ENCODE measurements at regions not wholly inside any gene's neighbourhood (a gene's known extent, or its start where the extent isn't known, plus 50 kb on each side); places are given as distances from the start of the nearest gene placed in this dataset.

DNA sequence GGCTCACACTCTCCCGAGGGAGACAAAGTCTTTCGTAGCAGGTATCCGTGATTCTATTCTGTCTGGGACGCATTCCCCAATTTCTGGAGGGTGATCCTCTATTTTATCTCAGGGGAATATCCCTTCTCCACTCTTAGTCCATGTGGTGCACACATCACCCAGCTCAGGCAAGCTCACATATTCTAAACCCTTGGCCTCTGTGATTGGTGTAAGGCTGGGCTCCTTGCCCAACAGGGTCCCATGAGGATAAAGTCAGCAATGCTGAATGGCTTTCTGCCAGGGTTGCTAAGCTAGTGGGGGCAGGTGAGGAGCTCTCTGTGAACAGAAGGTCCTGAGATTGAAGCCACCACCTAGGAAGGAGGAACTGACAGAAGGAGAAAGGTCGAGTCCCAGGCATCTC is 137.2 kb downstream of the CDH26 start:
- Histone ChIP-seq H3K14ac (ENCODE audit: low read length) (no peak overlapping the region), H2BK12ac (ENCODE audit: low read length) (no peak overlapping the region), H3K79me1 (ENCODE audit: low read depth, low read length) (no peaks in the 10 kb centered on the region), H3K4ac (ENCODE audit: low read length) (no peak overlapping the region), H2AK5ac (ENCODE audit: low read depth, low read length) (no peak overlapping the region), H3K4me1 (ENCODE audit: control insufficient read depth in 2 of 2, insufficient read depth in 1 of 2, low read depth in 1 of 2, low read length in 2 of 2) (no peaks in the 10 kb centered on the region), H3K36me3 (replicated peaks in 1 of 2; ENCODE audit: control insufficient read depth in 2 of 2, insufficient read depth in 2 of 2, low read length in 2 of 2) (no peaks in the 10 kb centered on the region), H4K91ac (ENCODE audit: low read depth, low read length, poor library complexity) (no peak overlapping the region), H3K27ac (replicated peaks; ENCODE audit: low read length) (no peak overlapping the region), H3K4me3 (ENCODE audit: low read length in 2 of 2) (no peak overlapping the region), H3K9me3 (replicated peaks in 1 of 2; ENCODE audit: control insufficient read depth in 2 of 2, insufficient read depth in 1 of 2, low read depth in 1 of 2, low read length in 2 of 2) (peaks cover 0 to 9% of the 10 kb centered on the region in 2 donors), H3K23ac (ENCODE audit: low read depth, low read length, poor library complexity) (no peak overlapping the region), H2BK120ac (ENCODE audit: low read depth, low read length) (no peak overlapping the region), H3K4me2 (ENCODE audit: insufficient read depth, low read length, poor library complexity, severe bottlenecking) (no peak overlapping the region), H3K9ac (ENCODE audit: low read depth, low read length, poor library complexity) (no peak overlapping the region), H4K8ac (ENCODE audit: low read depth, low read length) (no peak overlapping the region), H2BK5ac (ENCODE audit: low read length) (no peak overlapping the region), H2BK15ac (ENCODE audit: low read length) (no peak overlapping the region), H2AFZ (ENCODE audit: low read length) (no peak overlapping the region), H3K18ac (ENCODE audit: low read length) (no peak overlapping the region), H3K27me3 (ENCODE audit: control insufficient read depth in 3 of 3, insufficient read depth in 3 of 3, low read depth in 1 of 3, low read length in 3 of 3) (no peaks in the 10 kb centered on the region)
- no CpG with 5 or more reads among the region's 5 CpGs for WGBS, 2 donors (ENCODE audit: extremely low coverage in 2 of 2, insufficient read length in 2 of 2, insufficient replicate concordance in 1 of 2)
- no peak for DNase-seq (ENCODE audit: low spot score)

DNA sequence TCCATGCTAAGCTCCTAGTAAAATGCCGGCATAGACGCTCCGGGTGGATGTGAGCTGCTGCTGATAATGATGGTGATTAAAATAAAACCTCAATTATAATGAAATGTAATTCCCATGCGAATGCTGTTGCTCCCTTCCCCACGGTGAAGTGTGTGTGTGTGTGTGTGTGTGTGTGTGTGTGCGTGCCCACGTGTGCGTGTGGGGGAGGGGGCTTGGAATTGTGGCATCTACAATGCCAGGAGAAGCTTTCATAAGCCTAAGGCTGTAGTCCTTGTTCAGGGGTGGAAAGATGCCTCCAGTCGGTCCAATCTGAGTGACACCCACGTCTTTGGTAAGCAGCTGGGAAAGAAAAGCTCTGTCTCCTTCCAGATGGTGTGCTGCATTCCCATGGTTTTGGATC is 137.9 kb downstream of the CDH26 start:
- peaks cover 0 to 2% of the 10 kb centered on the region in 2 donors for H3K4me1 ChIP-seq (ENCODE audit: control insufficient read depth in 2 of 2, insufficient read depth in 1 of 2, low read depth in 1 of 2, low read length in 2 of 2)
- no peak overlapping the region for H2BK5ac ChIP-seq (ENCODE audit: low read length)
- H3K23ac ChIP-seq (ENCODE audit: low read depth, low read length, poor library complexity) = no peak overlapping the region
- H3K4me3 ChIP-seq (ENCODE audit: low read length in 2 of 2) = no peak overlapping the region
- H3K9me3 ChIP-seq (replicated peaks in 1 of 2; ENCODE audit: control insufficient read depth in 2 of 2, insufficient read depth in 1 of 2, low read depth in 1 of 2, low read length in 2 of 2) = peaks cover 0 to 9% of the 10 kb centered on the region in 2 donors
- H2AK5ac ChIP-seq (ENCODE audit: low read depth, low read length) = no peak overlapping the region
- no peak overlapping the region for H2BK12ac ChIP-seq (ENCODE audit: low read length)
- no peak overlapping the region for H2BK120ac ChIP-seq (ENCODE audit: low read depth, low read length)
- H3K4me2 ChIP-seq (ENCODE audit: insufficient read depth, low read length, poor library complexity, severe bottlenecking) = no peak overlapping the region
- H3K18ac ChIP-seq (ENCODE audit: low read length) = no peak overlapping the region
- H3K4ac ChIP-seq (ENCODE audit: low read length) = no peak overlapping the region
- no peak overlapping the region for H4K91ac ChIP-seq (ENCODE audit: low read depth, low read length, poor library complexity)
- DNase-seq (ENCODE audit: low spot score) = no peak
- H3K36me3 ChIP-seq (replicated peaks in 1 of 2; ENCODE audit: control insufficient read depth in 2 of 2, insufficient read depth in 2 of 2, low read length in 2 of 2) = no peaks in the 10 kb centered on the region
- no peak overlapping the region for H4K8ac ChIP-seq (ENCODE audit: low read depth, low read length)
- H3K27ac ChIP-seq (replicated peaks; ENCODE audit: low read length) = no peak overlapping the region
- H3K9ac ChIP-seq (ENCODE audit: low read depth, low read length, poor library complexity) = no peak overlapping the region
- H3K27me3 ChIP-seq (ENCODE audit: control insufficient read depth in 3 of 3, insufficient read depth in 3 of 3, low read depth in 1 of 3, low read length in 3 of 3) = no peaks in the 10 kb centered on the region
- no peaks in the 10 kb centered on the region for H3K79me1 ChIP-seq (ENCODE audit: low read depth, low read length)
- H2BK15ac ChIP-seq (ENCODE audit: low read length) = no peak overlapping the region
- no CpG with 5 or more reads among the region's 10 CpGs for WGBS, 2 donors (ENCODE audit: extremely low coverage in 2 of 2, insufficient read length in 2 of 2, insufficient replicate concordance in 1 of 2)
- H2AFZ ChIP-seq (ENCODE audit: low read length) = no peak overlapping the region
- H3K14ac ChIP-seq (ENCODE audit: low read length) = no peak overlapping the region

DNA sequence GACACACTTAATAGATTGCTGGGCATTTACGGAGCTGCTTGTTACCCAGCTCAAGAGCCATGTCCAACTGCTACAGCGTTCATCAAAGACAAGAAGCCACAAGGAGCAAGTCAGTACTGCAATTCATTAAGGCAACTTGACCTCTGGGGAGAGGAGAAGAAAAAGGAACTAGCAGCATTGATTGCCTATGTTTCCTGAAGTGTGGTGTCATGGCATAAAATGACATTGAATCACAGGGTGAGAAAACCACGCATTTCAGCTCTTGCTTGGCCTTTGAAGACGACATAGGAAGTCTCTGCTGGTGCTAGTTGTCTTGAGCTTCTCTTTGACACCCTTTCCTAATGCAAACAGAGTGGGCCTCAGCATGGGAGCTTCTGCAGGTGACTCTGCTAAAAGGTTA is 139.1 kb downstream of the CDH26 start:
- H4K8ac ChIP-seq (ENCODE audit: low read depth, low read length) = no peak overlapping the region
- H4K91ac ChIP-seq (ENCODE audit: low read depth, low read length, poor library complexity) = no peak overlapping the region
- H3K36me3 ChIP-seq (replicated peaks in 1 of 2; ENCODE audit: control insufficient read depth in 2 of 2, insufficient read depth in 2 of 2, low read length in 2 of 2) = no peaks in the 10 kb centered on the region
- no peaks in the 10 kb centered on the region for H3K79me1 ChIP-seq (ENCODE audit: low read depth, low read length)
- H3K14ac ChIP-seq (ENCODE audit: low read length) = no peak overlapping the region
- H2AK5ac ChIP-seq (ENCODE audit: low read depth, low read length) = no peak overlapping the region
- no peak overlapping the region for H3K9ac ChIP-seq (ENCODE audit: low read depth, low read length, poor library complexity)
- H2BK120ac ChIP-seq (ENCODE audit: low read depth, low read length) = no peak overlapping the region
- H3K4me1 ChIP-seq (ENCODE audit: control insufficient read depth in 2 of 2, insufficient read depth in 1 of 2, low read depth in 1 of 2, low read length in 2 of 2) = peaks cover 0 to 4% of the 10 kb centered on the region in 2 donors
- DNase-seq (ENCODE audit: low spot score) = no peak
- H3K27ac ChIP-seq (replicated peaks; ENCODE audit: low read length) = no peak overlapping the region
- WGBS, 2 donors (ENCODE audit: extremely low coverage in 2 of 2, insufficient read length in 2 of 2, insufficient replicate concordance in 1 of 2) = no CpG with 5 or more reads among the region's 4 CpGs
- H3K27me3 ChIP-seq (ENCODE audit: control insufficient read depth in 3 of 3, insufficient read depth in 3 of 3, low read depth in 1 of 3, low read length in 3 of 3) = no peaks in the 10 kb centered on the region
- no peak overlapping the region for H3K4ac ChIP-seq (ENCODE audit: low read length)
- H3K18ac ChIP-seq (ENCODE audit: low read length) = no peak overlapping the region
- no peak overlapping the region for H2BK15ac ChIP-seq (ENCODE audit: low read length)
- no peak overlapping the region for H2BK5ac ChIP-seq (ENCODE audit: low read length)
- no peak overlapping the region for H3K23ac ChIP-seq (ENCODE audit: low read depth, low read length, poor library complexity)
- no peak overlapping the region for H3K4me3 ChIP-seq (ENCODE audit: low read length in 2 of 2)
- no peak overlapping the region for H3K4me2 ChIP-seq (ENCODE audit: insufficient read depth, low read length, poor library complexity, severe bottlenecking)
- H3K9me3 ChIP-seq (replicated peaks in 1 of 2; ENCODE audit: control insufficient read depth in 2 of 2, insufficient read depth in 1 of 2, low read depth in 1 of 2, low read length in 2 of 2) = peaks cover 0 to 9% of the 10 kb centered on the region in 2 donors
- H2AFZ ChIP-seq (ENCODE audit: low read length) = no peak overlapping the region
- no peak overlapping the region for H2BK12ac ChIP-seq (ENCODE audit: low read length)

DNA sequence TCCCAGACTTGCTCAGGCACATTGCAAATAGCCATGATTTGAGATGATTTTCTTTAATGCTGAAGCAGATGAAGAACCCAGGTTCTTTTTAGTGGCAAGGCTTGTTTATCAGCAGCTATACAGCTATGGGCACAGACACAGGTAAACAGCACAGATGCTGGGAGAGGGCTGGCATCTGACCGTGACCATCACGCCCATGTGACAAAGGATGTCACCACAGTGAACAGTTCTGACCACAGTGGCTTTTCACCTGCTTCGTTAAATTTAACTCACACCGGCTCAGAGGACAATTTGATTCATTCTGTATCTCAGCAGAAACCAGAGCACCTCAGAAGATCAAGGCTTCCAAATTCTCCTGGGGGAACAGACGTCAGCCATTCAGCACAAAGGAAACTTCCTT is 142.6 kb downstream of the CDH26 start:
- Histone ChIP-seq H3K27me3 (ENCODE audit: control insufficient read depth in 3 of 3, insufficient read depth in 3 of 3, low read depth in 1 of 3, low read length in 3 of 3) (no peaks in the 10 kb centered on the region), H3K9me3 (replicated peaks in 1 of 2; ENCODE audit: control insufficient read depth in 2 of 2, insufficient read depth in 1 of 2, low read depth in 1 of 2, low read length in 2 of 2) (no peaks in the 10 kb centered on the region), H3K4me1 (ENCODE audit: control insufficient read depth in 2 of 2, insufficient read depth in 1 of 2, low read depth in 1 of 2, low read length in 2 of 2) (peaks cover 0 to 5% of the 10 kb centered on the region in 2 donors), H2BK120ac (ENCODE audit: low read depth, low read length) (no peak overlapping the region), H3K4ac (ENCODE audit: low read length) (no peak overlapping the region), H3K27ac (replicated peaks; ENCODE audit: low read length) (no peak overlapping the region), H2BK15ac (ENCODE audit: low read length) (no peak overlapping the region), H3K36me3 (replicated peaks in 1 of 2; ENCODE audit: control insufficient read depth in 2 of 2, insufficient read depth in 2 of 2, low read length in 2 of 2) (no peaks in the 10 kb centered on the region), H3K23ac (ENCODE audit: low read depth, low read length, poor library complexity) (no peak overlapping the region), H3K9ac (ENCODE audit: low read depth, low read length, poor library complexity) (no peak overlapping the region), H3K4me2 (ENCODE audit: insufficient read depth, low read length, poor library complexity, severe bottlenecking) (no peak overlapping the region), H4K8ac (ENCODE audit: low read depth, low read length) (no peak overlapping the region), H2BK12ac (ENCODE audit: low read length) (no peak overlapping the region), H3K18ac (ENCODE audit: low read length) (no peak overlapping the region), H3K14ac (ENCODE audit: low read length) (no peak overlapping the region), H3K79me1 (ENCODE audit: low read depth, low read length) (no peaks in the 10 kb centered on the region), H2BK5ac (ENCODE audit: low read length) (no peak overlapping the region), H2AFZ (ENCODE audit: low read length) (no peak overlapping the region), H2AK5ac (ENCODE audit: low read depth, low read length) (no peak overlapping the region), H3K4me3 (ENCODE audit: low read length in 2 of 2) (no peak overlapping the region), H4K91ac (ENCODE audit: low read depth, low read length, poor library complexity) (no peak overlapping the region)
- WGBS, 2 donors (ENCODE audit: extremely low coverage in 2 of 2, insufficient read length in 2 of 2, insufficient replicate concordance in 1 of 2) = no CpG with 5 or more reads among the region's 5 CpGs
- no peak for DNase-seq (ENCODE audit: low spot score)

Measured in neuronal stem cell (in vitro differentiated cells).